Colon (tissue), 2 donors: ENCODE measurements at regions not wholly inside any gene's neighbourhood (a gene's known extent, or its start where the extent isn't known, plus 50 kb on each side); places are given as distances from the start of the nearest gene placed in this dataset.
A peak's percentile ranks its signal among the peaks of the same experiment; 100 is the strongest.
"Not testable (repeated sequence)": the region's sequence is repeated elsewhere in the genome, so short reads cannot be mapped to it uniquely, and the experiment has no call there.

Experiments
- FAIRE-seq: peaks from 2 replicates; lab custom pipeline; 2012; peaks lifted over from hg19 to GRCh38; lab: Jason Lieb, UNC
- donor health status: control.
- donor health status: control.

GRCh38 chr6:2376429-2377355 is 131.3 kb upstream of the GMDS start:
- FAIRE-seq: no peak

- no peak for FAIRE-seq
Observed at GRCh38 chr6:2375443-2375842, 130.0 kb upstream of the GMDS start.

GRCh38 chr6:2369606-2370005 is 124.2 kb upstream of the GMDS start:
- no peak for FAIRE-seq

GRCh38 chr6:2363211-2363610 is 117.8 kb upstream of the GMDS start:
- no peak for FAIRE-seq

- no peak for FAIRE-seq
Observed at GRCh38 chr6:2361195-2361594, 115.8 kb upstream of the GMDS start.

- FAIRE-seq: no peak
Observed at GRCh38 chr6:2360716-2361115, 115.3 kb upstream of the GMDS start.

- FAIRE-seq: no peak
Observed at GRCh38 chr6:2360126-2360525, 114.7 kb upstream of the GMDS start.

GRCh38 chr6:2355150-2355549 is 109.7 kb upstream of the GMDS start:
- no peak for FAIRE-seq

GRCh38 chr6:2354138-2354491 is 108.7 kb upstream of the GMDS start:
- FAIRE-seq: no peak

GRCh38 chr6:2353412-2354137 is 108.2 kb upstream of the GMDS start:
- peak; percentile 74 for FAIRE-seq

- FAIRE-seq: no peak
Observed at GRCh38 chr6:2351807-2352431, 106.5 kb upstream of the GMDS start.

GRCh38 chr6:2351090-2351489 is 105.7 kb upstream of the GMDS start:
- no peak for FAIRE-seq

- FAIRE-seq: no peak
Observed at GRCh38 chr6:2346078-2346477, 100.7 kb upstream of the GMDS start.

GRCh38 chr6:2344319-2344905 is 99.0 kb upstream of the GMDS start:
- FAIRE-seq: no peak

- FAIRE-seq: no peak
Observed at GRCh38 chr6:2327591-2327990, 82.2 kb upstream of the GMDS start.

- no peak for FAIRE-seq
Observed at GRCh38 chr6:2324166-2324953, 79.0 kb upstream of the GMDS start.

GRCh38 chr6:2317498-2317897 is 72.1 kb upstream of the GMDS start:
- FAIRE-seq: not testable (repeated sequence)

- no peak for FAIRE-seq
Observed at GRCh38 chr6:2314641-2315040, 69.2 kb upstream of the GMDS start.

- no peak for FAIRE-seq
Observed at GRCh38 chr6:2310042-2310441, 64.6 kb upstream of the GMDS start.

- FAIRE-seq: no peak
Observed at GRCh38 chr6:2309122-2309521, 63.7 kb upstream of the GMDS start.

- FAIRE-seq: no peak
Observed at GRCh38 chr6:2307799-2308198, 62.4 kb upstream of the GMDS start.

GRCh38 chr6:2305951-2306350 is 60.5 kb upstream of the GMDS start:
- no peak for FAIRE-seq
